Common myeloid progenitor, CD34-positive (primary cell): ENCODE measurements at regions not wholly inside any gene's neighbourhood (a gene's known extent, or its start where the extent isn't known, plus 50 kb on each side); places are given as distances from the start of the nearest gene placed in this dataset.

Experiments
- CTCF ChIA-PET: fragments of 350-600 bp; sonication (Branson Sonifier 250); formaldehyde crosslinking; loops from one replicate; lab custom pipeline; 2021; ENCODE audit warnings: antibody characterized with exemption; lab: Charles Lee
- POLR2A ChIA-PET: fragments of 350-600 bp; sonication (Branson Sonifier 250); formaldehyde crosslinking; loops from one replicate; lab custom pipeline; 2021; ENCODE audit warnings: antibody characterized with exemption; lab: Charles Lee
- DNase-seq, 3 donors: peaks; one replicate each; pipeline versions ENCODE4 v3.0.0 to v3.0.0-alpha.2; 2013
- H3K27ac ChIP-seq, 2 experiments: 1 replicate in 1 of 2; 2 replicates in 1 of 2; pipeline ENCODE4 v1.7.0; 2013; ENCODE audit warnings: inconsistent platforms in 2 of 2, low read length in 2 of 2, mild to moderate bottlenecking in 2 of 2, low read depth in 1 of 2, moderate library complexity in 1 of 2; ENCODE audit not compliant: severe bottlenecking in 2 of 2, insufficient read depth in 1 of 2, poor library complexity in 1 of 2
- H3K27me3 ChIP-seq, 5 experiments: replicated peaks in 2 of 5; 1 replicate in 3 of 5; 2 replicates in 2 of 5; pipeline versions ENCODE4 v1.6.1 to v1.7.0; 2013; ENCODE audit warnings: low read length in 4 of 5, mild to moderate bottlenecking in 2 of 5, moderate library complexity in 2 of 5, inconsistent platforms in 1 of 5; ENCODE audit not compliant: insufficient read depth in 5 of 5, control insufficient read depth in 4 of 5
- H3K36me3 ChIP-seq, 4 experiments: 1 replicate in 2 of 4; 2 replicates in 2 of 4; pipeline versions ENCODE4 v1.6.1 to v1.7.0; 2013; ENCODE audit warnings: low read length in 3 of 4, control low read depth in 1 of 4, mild to moderate bottlenecking in 1 of 4; ENCODE audit not compliant: control insufficient read depth in 4 of 4, insufficient read depth in 4 of 4
- H3K4me1 ChIP-seq, 4 experiments: 1 replicate in 3 of 4; 2 replicates in 1 of 4; pipeline versions ENCODE4 v1.6.1 to v1.7.1; 2013; ENCODE audit warnings: low read length in 3 of 4, mild to moderate bottlenecking in 3 of 4, control low read depth in 1 of 4, inconsistent platforms in 1 of 4, moderate library complexity in 1 of 4; ENCODE audit not compliant: control insufficient read depth in 4 of 4, insufficient read depth in 4 of 4; ENCODE audit errors: control extremely low read depth in 1 of 4
- H3K4me3 ChIP-seq, 7 experiments: 1 replicate in 4 of 7; 2 replicates in 3 of 7; pipeline versions ENCODE4 v1.5.1 to v1.7.0; 2013; ENCODE audit warnings: mild to moderate bottlenecking in 7 of 7, low read length in 6 of 7, moderate library complexity in 6 of 7, inconsistent platforms in 2 of 7, low read depth in 2 of 7, control low read depth in 1 of 7; ENCODE audit not compliant: insufficient read depth in 4 of 7, control insufficient read depth in 1 of 7; ENCODE audit errors: extremely low read depth in 1 of 7
- H3K9me3 ChIP-seq, 5 experiments: 1 replicate in 4 of 5; 2 replicates in 1 of 5; pipeline versions ENCODE4 v1.6.1 to v1.7.1; 2013; ENCODE audit warnings: low read length in 4 of 5, mild to moderate bottlenecking in 2 of 5, inconsistent platforms in 1 of 5, low read depth in 1 of 5, moderate library complexity in 1 of 5; ENCODE audit not compliant: control insufficient read depth in 4 of 5, insufficient read depth in 2 of 5; ENCODE audit errors: control extremely low read depth in 1 of 5
- WGBS: methylation state at CpG from one replicate; pipeline ENCODE4 v1.1.5; 2013; ENCODE audit not compliant: insufficient coverage; 5-methylcytosine and 5-hydroxymethylcytosine counted together

DNA sequence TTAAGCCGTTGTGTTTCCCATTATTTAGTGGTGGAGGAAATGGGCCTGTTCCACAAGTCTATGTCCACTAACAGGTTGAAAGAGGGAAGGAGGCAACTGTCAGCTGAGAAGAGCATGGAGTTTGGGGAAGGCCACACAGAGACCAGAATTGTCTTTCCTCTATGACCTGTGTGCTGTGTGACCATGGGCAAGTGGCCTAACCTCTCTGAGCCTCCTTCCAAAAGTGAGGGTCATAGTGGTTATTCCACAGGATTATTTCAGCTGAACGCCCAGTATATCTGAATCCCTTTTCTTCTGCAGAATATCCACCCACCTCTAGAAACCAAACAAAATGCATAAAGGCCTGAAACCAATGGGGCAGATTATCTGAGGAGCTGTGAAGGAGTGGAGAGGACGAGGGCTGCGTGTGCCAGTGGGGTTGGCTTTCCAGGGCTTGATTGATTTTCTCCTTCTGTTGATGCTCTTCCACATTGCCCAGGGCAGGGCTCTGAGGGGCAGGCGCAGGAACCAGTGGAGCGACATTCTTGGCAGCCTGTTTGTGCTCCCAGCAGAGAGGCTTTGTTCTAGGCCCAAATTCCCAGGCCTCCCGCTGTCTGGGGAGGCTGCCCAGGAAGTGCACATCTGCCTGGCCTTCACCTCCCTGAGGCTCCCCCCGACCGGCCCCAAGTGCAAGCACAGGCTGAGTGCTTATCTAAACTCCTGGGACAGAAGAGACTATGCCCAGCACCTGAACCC is 452.7 kb downstream of the BCL11B start:
- no peaks in the 10 kb centered on the region for H3K36me3 ChIP-seq
- no peaks in the 10 kb centered on the region for H3K9me3 ChIP-seq
- no peak overlapping the region for H3K27ac ChIP-seq
- WGBS: 72% methylated on average over 8 of the region's 9 CpGs
- H3K27me3 ChIP-seq: no peaks in the 10 kb centered on the region
- no peaks in the 10 kb centered on the region for H3K4me1 ChIP-seq
- DNase-seq: no peak
- POLR2A ChIA-PET: no interaction called here
- CTCF ChIA-PET: no interaction called here
- no peak overlapping the region for H3K4me3 ChIP-seq

- ChIA-PET CTCF (no interaction called here), POLR2A (no interaction called here)
- WGBS: 46% methylated on average over 2 of the region's 2 CpGs
- DNase-seq: no peak
- no peak overlapping the region for H3K27ac ChIP-seq
- H3K27me3 ChIP-seq: no peaks in the 10 kb centered on the region
- H3K9me3 ChIP-seq: no peaks in the 10 kb centered on the region
- no peaks in the 10 kb centered on the region for H3K36me3 ChIP-seq
- no peaks in the 10 kb centered on the region for H3K4me1 ChIP-seq
- H3K4me3 ChIP-seq: no peak overlapping the region
Observed at GRCh38 chr14:98819867-98820206, 452.2 kb downstream of the BCL11B start.

DNA sequence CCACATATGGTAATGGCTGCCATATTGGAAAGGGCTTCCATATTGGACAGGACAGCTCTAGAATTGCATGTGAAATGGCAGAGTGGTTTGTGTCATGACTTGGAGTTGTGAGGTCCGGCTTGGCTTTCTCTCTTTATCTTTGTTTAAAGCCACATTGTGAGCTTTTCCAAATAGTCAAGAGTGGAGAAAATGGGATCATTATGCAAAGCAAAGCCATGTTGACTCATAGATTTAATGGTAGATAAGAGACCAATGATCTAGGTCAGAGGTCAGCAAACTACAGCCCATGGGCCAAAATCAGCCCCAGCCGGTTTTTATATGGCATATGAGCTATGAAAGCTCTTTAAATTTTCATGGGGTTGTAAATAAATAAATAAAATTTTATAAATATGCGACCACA is 449.1 kb downstream of the BCL11B start:
- H3K4me3 ChIP-seq: no peak overlapping the region
- POLR2A ChIA-PET: no interaction called here
- no peaks in the 10 kb centered on the region for H3K4me1 ChIP-seq
- CTCF ChIA-PET: no interaction called here
- 100% methylated on average over 1 of the region's 3 CpGs for WGBS
- H3K27ac ChIP-seq: no peak overlapping the region
- H3K27me3 ChIP-seq: no peaks in the 10 kb centered on the region
- H3K36me3 ChIP-seq: no peaks in the 10 kb centered on the region
- H3K9me3 ChIP-seq: no peaks in the 10 kb centered on the region
- no peak for DNase-seq

- ChIA-PET POLR2A (no interaction called here), CTCF (no interaction called here)
- no peak for DNase-seq
- Histone ChIP-seq H3K9me3 (no peaks in the 10 kb centered on the region), H3K27me3 (no peaks in the 10 kb centered on the region), H3K36me3 (no peaks in the 10 kb centered on the region), H3K4me3 (no peak overlapping the region), H3K4me1 (no peaks in the 10 kb centered on the region), H3K27ac (no peak overlapping the region)
- WGBS: 100% methylated on average over 1 of the region's 1 CpG
Observed at GRCh38 chr14:98826618-98827017, 445.4 kb downstream of the BCL11B start.

- Histone ChIP-seq H3K9me3 (peaks cover 0 to 3% (median 2%) of the 10 kb centered on the region in 5 experiments), H3K4me1 (no peaks in the 10 kb centered on the region), H3K4me3 (no peak overlapping the region), H3K27ac (no peak overlapping the region), H3K27me3 (no peaks in the 10 kb centered on the region), H3K36me3 (no peaks in the 10 kb centered on the region)
- POLR2A ChIA-PET: no interaction called here
- CTCF ChIA-PET: no interaction called here
- no peak for DNase-seq
- WGBS: 94% methylated on average over 2 of the region's 2 CpGs
Observed at GRCh38 chr14:98834119-98834518, 437.9 kb downstream of the BCL11B start.

- Histone ChIP-seq H3K4me3 (no peak overlapping the region), H3K36me3 (no peaks in the 10 kb centered on the region), H3K27ac (no peak overlapping the region), H3K4me1 (no peaks in the 10 kb centered on the region), H3K9me3 (peaks cover 0 to 3% (median 2%) of the 10 kb centered on the region in 5 experiments), H3K27me3 (no peaks in the 10 kb centered on the region)
- POLR2A ChIA-PET: no interaction called here
- no peak for DNase-seq
- WGBS: 97% methylated on average over 14 of the region's 14 CpGs
- CTCF ChIA-PET: no interaction called here
Observed at GRCh38 chr14:98835051-98835824, 436.8 kb downstream of the BCL11B start.

- H3K36me3 ChIP-seq: no peaks in the 10 kb centered on the region
- no peak overlapping the region for H3K4me3 ChIP-seq
- 97% methylated on average over 2 of the region's 2 CpGs for WGBS
- H3K9me3 ChIP-seq: peaks cover 0 to 3% (median 2%) of the 10 kb centered on the region in 5 experiments
- H3K27ac ChIP-seq: no peak overlapping the region
- no peaks in the 10 kb centered on the region for H3K27me3 ChIP-seq
- DNase-seq: no peak
- ChIA-PET CTCF (no interaction called here), POLR2A (no interaction called here)
- H3K4me1 ChIP-seq: no peaks in the 10 kb centered on the region
Observed at GRCh38 chr14:98835825-98836100, 436.2 kb downstream of the BCL11B start.
